B cell (primary cell): ENCODE measurements at regions not wholly inside any gene's neighbourhood (a gene's known extent, or its start where the extent isn't known, plus 50 kb on each side); places are given as distances from the start of the nearest gene placed in this dataset.

Experiments
- ATAC-seq: fragments of 200-7000 bp; cut with Tn5 transposase; one replicate; pipeline ENCODE4 v1.10.0; 2021; ENCODE audit warnings: low read depth, mild to moderate bottlenecking, moderate number of reproducible peaks, moderate library complexity
- CTCF ChIA-PET: fragments of 350-600 bp; sonication (Branson Sonifier 250); formaldehyde crosslinking; loops from one replicate; lab custom pipeline; 2021; ENCODE audit warnings: antibody characterized with exemption, inconsistent platforms; lab: Charles Lee
- POLR2A ChIA-PET: fragments of 350-600 bp; sonication (Branson Sonifier 250); formaldehyde crosslinking; loops from one replicate; lab custom pipeline; 2021; ENCODE audit warnings: antibody characterized with exemption; lab: Charles Lee
- DNase-seq: peaks from one replicate; pipeline ENCODE4 v3.0.0; 2013
- H2AFZ ChIP-seq: 2 replicates; pipeline ENCODE4 v1.6.1; 2012; ENCODE audit warnings: mild to moderate bottlenecking, low read depth, low read length; ENCODE audit not compliant: insufficient read depth, poor library complexity, severe bottlenecking
- H3K27ac ChIP-seq, 2 donors: 1 replicate in 1 of 2; 2 replicates in 1 of 2; pipeline ENCODE4 v1.5.1; 2012 to 2013; ENCODE audit warnings: low read length in 2 of 2, mild to moderate bottlenecking in 2 of 2, moderate library complexity in 1 of 2
- H3K27me3 ChIP-seq, 4 experiments: fragments of 200-600 bp in 1 of 4; sonication (generic) in 1 of 4; replicated peaks in 1 of 4; 1 replicate in 2 of 4; 2 replicates in 2 of 4; pipeline versions ENCODE4 v1.6.1 to v1.7.0; 2013 to 2016; ENCODE audit warnings: low read length in 3 of 4, mild to moderate bottlenecking in 2 of 4, mixed read lengths in 1 of 4, moderate library complexity in 1 of 4; ENCODE audit not compliant: insufficient read depth in 4 of 4, control insufficient read depth in 3 of 4; ENCODE audit errors: control extremely low read depth in 1 of 4
- H3K36me3 ChIP-seq, 2 experiments: replicated peaks in 1 of 2; 1 replicate in 1 of 2; 2 replicates in 1 of 2; pipeline versions ENCODE4 v1.6.1 to v1.7.1; 2013; ENCODE audit warnings: low read length in 1 of 2; ENCODE audit not compliant: insufficient read depth in 2 of 2, control insufficient read depth in 1 of 2; ENCODE audit errors: control extremely low read depth in 1 of 2, extremely low read depth in 1 of 2
- H3K4me1 ChIP-seq, 2 donors: fragments of 200-600 bp in 1 of 2; sonication (generic) in 1 of 2; 1 replicate in 1 of 2; 2 replicates in 1 of 2; pipeline versions ENCODE4 v1.5.1 to v1.6.1; 2013 to 2017; ENCODE audit warnings: low read length in 2 of 2; ENCODE audit not compliant: control insufficient read depth in 2 of 2, insufficient read depth in 2 of 2
- H3K4me2 ChIP-seq: replicated peaks from 2 replicates; pipeline ENCODE3; 2012; ENCODE audit warnings: mild to moderate bottlenecking, low read depth, low read length; ENCODE audit not compliant: poor library complexity, severe bottlenecking
- H3K4me3 ChIP-seq, 5 experiments: fragments of 200-600 bp in 1 of 5; sonication (generic) in 1 of 5; 1 replicate in 3 of 5; 2 replicates in 2 of 5; pipeline versions ENCODE4 v1.5.1 to v1.7.0; 2011 to 2016; ENCODE audit warnings: low read length in 4 of 5, mild to moderate bottlenecking in 4 of 5, low read depth in 2 of 5, control low read depth in 1 of 5, moderate library complexity in 1 of 5; ENCODE audit not compliant: insufficient read depth in 1 of 5; ENCODE audit errors: control extremely low read depth in 1 of 5, extremely low read depth in 1 of 5
- H3K79me2 ChIP-seq: fragments of 200-600 bp; sonication (generic); one replicate; pipeline ENCODE4 v1.6.0; 2016; ENCODE audit warnings: low read length; ENCODE audit not compliant: control insufficient read depth, insufficient read depth
- H3K9ac ChIP-seq: fragments of 200-600 bp; sonication (generic); 2 replicates; pipeline ENCODE4 v1.6.1; 2017; ENCODE audit warnings: mild to moderate bottlenecking, low read length, moderate library complexity
- H3K9me3 ChIP-seq, 3 donors: one replicate each; pipeline versions ENCODE4 v1.6.1 to v1.7.1; 2013; ENCODE audit warnings: low read length in 2 of 3; ENCODE audit not compliant: control insufficient read depth in 2 of 3, insufficient read depth in 1 of 3; ENCODE audit errors: control extremely low read depth in 1 of 3
- H4K20me1 ChIP-seq: 2 replicates; pipeline ENCODE4 v1.6.0; 2012; ENCODE audit warnings: mild to moderate bottlenecking, low read length; ENCODE audit not compliant: insufficient read depth, control insufficient read depth, poor library complexity, severe bottlenecking
- H3K27ac Mint-ChIP-seq: one replicate; pipeline ENCODE4 v1.8.0; 2021; ENCODE audit warnings: mixed read lengths
- H3K27me3 Mint-ChIP-seq: one replicate; pipeline ENCODE4 v1.8.0; 2021; ENCODE audit warnings: mixed read lengths
- H3K4me1 Mint-ChIP-seq: one replicate; pipeline ENCODE4 v1.8.0; 2021; ENCODE audit warnings: mixed read lengths
- H3K4me3 Mint-ChIP-seq: one replicate; pipeline ENCODE4 v1.8.0; 2021; ENCODE audit warnings: mixed read lengths
- H3K9me3 Mint-ChIP-seq: one replicate; pipeline ENCODE4 v1.8.0; 2022; ENCODE audit warnings: mixed read lengths; ENCODE audit not compliant: insufficient read depth
- EZH2 ChIP-seq: IDR thresholded peaks from 2 replicates; pipeline ENCODE4 v1.6.1; 2012; ENCODE audit warnings: borderline replicate concordance, low read depth, mild to moderate bottlenecking, moderate library complexity, low read length; ENCODE audit not compliant: insufficient read depth, poor library complexity, severe bottlenecking
- WGBS: methylation state at CpG from one replicate; pipeline ENCODE4 v1.1.5; 2013; ENCODE audit warnings: missing lambda C conversion rate; ENCODE audit not compliant: insufficient coverage; 5-methylcytosine and 5-hydroxymethylcytosine counted together
- intact Hi-C: fragments of 100-400 bp; cut with micrococcal nuclease; formaldehyde crosslinking; loops from one replicate; pipeline ENCODE4 v1.10.0; 2022
- TF ChIP-seq, protein P1 (sequence below): fragments of 200-600 bp; IDR thresholded peaks from one replicate; pipeline ENCODE4 v1.8.0; 2022; ENCODE audit warnings: antibody characterized with exemption, mild to moderate bottlenecking

DNA sequence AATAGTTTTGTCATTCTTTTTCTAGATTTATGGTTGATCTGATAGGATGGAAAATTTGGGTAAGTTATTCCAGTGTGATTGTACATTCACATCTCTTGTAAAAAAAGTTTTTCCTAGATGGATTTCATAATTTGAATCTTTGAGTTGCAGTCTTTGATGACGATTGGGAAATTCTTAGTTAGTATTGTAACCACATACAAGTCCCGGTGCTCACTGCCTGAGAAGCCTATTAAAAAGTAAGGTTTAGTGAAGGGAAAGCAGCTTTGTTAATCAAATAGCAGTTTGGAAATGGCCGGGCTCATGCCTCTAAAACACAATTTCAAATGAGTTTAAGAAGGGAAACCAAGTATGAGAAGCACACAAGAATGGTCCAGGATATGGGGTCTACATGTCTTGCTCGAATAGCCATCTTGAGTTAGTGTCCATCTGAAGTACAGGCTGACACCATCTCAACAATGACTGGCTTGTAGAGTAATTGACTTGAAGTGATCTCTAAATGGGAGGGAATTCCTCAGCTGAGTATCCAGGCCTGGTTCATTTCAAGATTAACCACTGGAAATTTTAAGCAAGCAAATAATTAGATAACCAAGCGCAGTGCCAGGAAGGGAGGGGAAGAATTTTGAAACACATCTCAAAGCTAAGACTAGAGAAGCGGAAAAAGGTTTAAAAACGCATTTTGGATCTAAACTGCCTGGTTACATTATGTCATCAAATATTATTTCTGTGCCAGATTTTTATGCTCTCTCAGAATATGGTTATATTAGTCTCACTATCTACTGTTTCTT lies 1145.6 kb upstream of the MIR17HG start:
- ChIA-PET CTCF (no interaction called here), POLR2A (no interaction called here)
- no peaks in the 10 kb centered on the region for H3K79me2 ChIP-seq
- H3K36me3 ChIP-seq: no peaks in the 10 kb centered on the region
- no peaks in the 10 kb centered on the region for H4K20me1 ChIP-seq
- no peaks in the 10 kb centered on the region for H3K27me3 ChIP-seq
- TF ChIP-seq, protein P1, sequence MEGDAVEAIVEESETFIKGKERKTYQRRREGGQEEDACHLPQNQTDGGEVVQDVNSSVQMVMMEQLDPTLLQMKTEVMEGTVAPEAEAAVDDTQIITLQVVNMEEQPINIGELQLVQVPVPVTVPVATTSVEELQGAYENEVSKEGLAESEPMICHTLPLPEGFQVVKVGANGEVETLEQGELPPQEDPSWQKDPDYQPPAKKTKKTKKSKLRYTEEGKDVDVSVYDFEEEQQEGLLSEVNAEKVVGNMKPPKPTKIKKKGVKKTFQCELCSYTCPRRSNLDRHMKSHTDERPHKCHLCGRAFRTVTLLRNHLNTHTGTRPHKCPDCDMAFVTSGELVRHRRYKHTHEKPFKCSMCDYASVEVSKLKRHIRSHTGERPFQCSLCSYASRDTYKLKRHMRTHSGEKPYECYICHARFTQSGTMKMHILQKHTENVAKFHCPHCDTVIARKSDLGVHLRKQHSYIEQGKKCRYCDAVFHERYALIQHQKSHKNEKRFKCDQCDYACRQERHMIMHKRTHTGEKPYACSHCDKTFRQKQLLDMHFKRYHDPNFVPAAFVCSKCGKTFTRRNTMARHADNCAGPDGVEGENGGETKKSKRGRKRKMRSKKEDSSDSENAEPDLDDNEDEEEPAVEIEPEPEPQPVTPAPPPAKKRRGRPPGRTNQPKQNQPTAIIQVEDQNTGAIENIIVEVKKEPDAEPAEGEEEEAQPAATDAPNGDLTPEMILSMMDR: no peak
- no peak for TF ChIP-seq EZH2
- WGBS: no CpG with 5 or more reads among the region's 7 CpGs
- DNase-seq: no peak
- no peak overlapping the region for H3K4me3 Mint-ChIP-seq
- no peak overlapping the region for H2AFZ ChIP-seq
- H3K27ac ChIP-seq: no peak overlapping the region
- no peak for ATAC-seq
- no peak overlapping the region for H3K27ac Mint-ChIP-seq
- H3K9me3 Mint-ChIP-seq: peaks cover 3% of the 10 kb centered on the region
- intact Hi-C loops: no loop called here
- no peaks in the 10 kb centered on the region for H3K4me1 Mint-ChIP-seq
- no peak overlapping the region for H3K4me2 ChIP-seq
- H3K27me3 Mint-ChIP-seq: no peaks in the 10 kb centered on the region
- H3K9me3 ChIP-seq: peaks cover 0 to 1% (median 0%) of the 10 kb centered on the region in 3 donors
- no peak overlapping the region for H3K4me3 ChIP-seq
- H3K4me1 ChIP-seq: no peaks in the 10 kb centered on the region
- no peak overlapping the region for H3K9ac ChIP-seq

DNA sequence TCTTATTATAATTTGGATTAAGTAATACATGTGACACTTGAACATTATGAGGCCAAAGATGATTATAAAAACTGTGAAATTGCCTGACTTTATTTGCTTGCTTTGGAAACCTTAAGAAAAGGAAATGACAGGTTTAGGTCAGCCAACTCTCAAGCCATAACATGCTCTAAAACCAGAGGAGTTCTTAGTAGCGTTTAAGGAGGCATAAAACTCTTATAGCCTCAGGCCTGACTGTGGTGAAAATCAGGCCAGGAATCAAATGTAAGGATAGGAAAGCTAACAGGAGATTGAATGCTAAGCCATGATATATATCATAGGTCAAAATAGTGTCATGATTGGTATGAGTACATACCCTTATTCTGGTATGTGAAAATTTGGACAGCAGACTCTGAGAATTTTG lies 1142.4 kb upstream of the MIR17HG start:
- Mint-ChIP-seq H3K4me1 (no peaks in the 10 kb centered on the region), H3K9me3 (peaks cover 8% of the 10 kb centered on the region), H3K27me3 (no peaks in the 10 kb centered on the region), H3K27ac (no peak overlapping the region), H3K4me3 (no peak overlapping the region)
- no peaks in the 10 kb centered on the region for H3K4me1 ChIP-seq
- no peak overlapping the region for H3K4me2 ChIP-seq
- DNase-seq: no peak
- intact Hi-C loops: no loop called here
- H2AFZ ChIP-seq: no peak overlapping the region
- H3K36me3 ChIP-seq: no peaks in the 10 kb centered on the region
- ChIA-PET CTCF (no interaction called here), POLR2A (no interaction called here)
- no peaks in the 10 kb centered on the region for H3K27me3 ChIP-seq
- H3K4me3 ChIP-seq: no peak overlapping the region
- H4K20me1 ChIP-seq: no peaks in the 10 kb centered on the region
- no peak for ATAC-seq
- no peak overlapping the region for H3K9ac ChIP-seq
- TF ChIP-seq, protein P1: no peak
- TF ChIP-seq EZH2: no peak
- 60% methylated on average over 1 of the region's 1 CpG for WGBS
- peaks cover 0 to 10% (median 1%) of the 10 kb centered on the region in 3 donors for H3K9me3 ChIP-seq
- no peak overlapping the region for H3K27ac ChIP-seq
- no peaks in the 10 kb centered on the region for H3K79me2 ChIP-seq
